Mesothelial cell of epicardium (in vitro differentiated cells): ENCODE measurements at regions not wholly inside any gene's neighbourhood (a gene's known extent, or its start where the extent isn't known, plus 50 kb on each side); places are given as distances from the start of the nearest gene placed in this dataset.
"Not testable (repeated sequence)": the region's sequence is repeated elsewhere in the genome, so short reads cannot be mapped to it uniquely, and the experiment has no call there.

Experiments
- DNase-seq, 2 experiments: peaks; one replicate each; pipeline ENCODE4 v3.0.0; 2021; ENCODE audit warnings: low spot score in 2 of 2; ENCODE audit not compliant: unreplicated experiment in 2 of 2
- H3K27ac Mint-ChIP-seq: 2 replicates; pipeline ENCODE4 v1.8.0; 2021; ENCODE audit warnings: mixed read lengths
- H3K27me3 Mint-ChIP-seq: 2 replicates; pipeline ENCODE4 v1.8.0; 2021; ENCODE audit warnings: low read depth, mixed read lengths
- H3K36me3 Mint-ChIP-seq: 2 replicates; pipeline ENCODE4 v1.8.0; 2021; ENCODE audit warnings: mixed read lengths
- H3K4me1 Mint-ChIP-seq: 2 replicates; pipeline ENCODE4 v1.8.0; 2021; ENCODE audit warnings: mixed read lengths
- H3K4me3 Mint-ChIP-seq: 2 replicates; pipeline ENCODE4 v1.8.0; 2021; ENCODE audit warnings: mild to moderate bottlenecking, moderate library complexity, mixed read lengths
- H3K9me3 Mint-ChIP-seq: 2 replicates; pipeline ENCODE4 v1.8.0; 2021; ENCODE audit warnings: mixed read lengths
- CTCF ChIP-seq: fragments of 200-600 bp; sonication (generic); IDR thresholded peaks from one replicate; pipeline ENCODE4 v1.5.0; 2021; ENCODE audit warnings: antibody characterized with exemption; ENCODE audit not compliant: unreplicated experiment

GRCh38 chr1:194776657-194777056 is 1590.2 kb upstream of the B3GALT2 start:
- Mint-ChIP-seq H3K27me3 (peaks cover 3% of the 10 kb centered on the region), H3K9me3 (peaks cover 15% of the 10 kb centered on the region), H3K36me3 (no peaks in the 10 kb centered on the region), H3K27ac (no peak overlapping the region), H3K4me3 (no peak overlapping the region), H3K4me1 (no peaks in the 10 kb centered on the region)
- DNase-seq, result no peak
- TF ChIP-seq CTCF, result no peak

GRCh38 chr1:194774535-194774934 is 1588.1 kb upstream of the B3GALT2 start:
- Mint-ChIP-seq H3K4me3 (no peak overlapping the region), H3K36me3 (no peaks in the 10 kb centered on the region), H3K9me3 (peaks cover 8% of the 10 kb centered on the region), H3K4me1 (no peaks in the 10 kb centered on the region), H3K27me3 (no peaks in the 10 kb centered on the region), H3K27ac (no peak overlapping the region)
- DNase-seq, result no peak
- no peak for TF ChIP-seq CTCF

GRCh38 chr1:194755241-194755994 is 1569.0 kb upstream of the B3GALT2 start:
- Mint-ChIP-seq H3K36me3 (no peaks in the 10 kb centered on the region), H3K27ac (no peak overlapping the region), H3K4me1 (no peaks in the 10 kb centered on the region), H3K27me3 (no peaks in the 10 kb centered on the region), H3K9me3 (peaks cover 13% of the 10 kb centered on the region), H3K4me3 (no peak overlapping the region)
- no peak for TF ChIP-seq CTCF
- no peak for DNase-seq

GRCh38 chr1:194738843-194739242 is 1552.4 kb upstream of the B3GALT2 start:
- H3K27me3 Mint-ChIP-seq, H3K4me3 Mint-ChIP-seq, H3K4me1 Mint-ChIP-seq, H3K27ac Mint-ChIP-seq, H3K9me3 Mint-ChIP-seq, DNase-seq, H3K36me3 Mint-ChIP-seq: not testable (repeated sequence)

GRCh38 chr1:194734970-194735369 is 1548.6 kb upstream of the B3GALT2 start:
- no peaks in the 10 kb centered on the region for H3K36me3 Mint-ChIP-seq
- no peak overlapping the region for H3K4me3 Mint-ChIP-seq
- H3K27ac Mint-ChIP-seq, result no peak overlapping the region

GRCh38 chr1:194731025-194731424 is 1544.6 kb upstream of the B3GALT2 start:
- Mint-ChIP-seq H3K4me3 (no peak overlapping the region), H3K27ac (no peak overlapping the region)

More at GRCh38 chr1:194734970-194735369, 1548.6 kb upstream of the B3GALT2 start:
- Mint-ChIP-seq H3K9me3 (no peaks in the 10 kb centered on the region), H3K4me1 (peaks cover 2% of the 10 kb centered on the region), H3K27me3 (no peaks in the 10 kb centered on the region)
- DNase-seq, result no peak
- TF ChIP-seq CTCF, result no peak

More at GRCh38 chr1:194731025-194731424, 1544.6 kb upstream of the B3GALT2 start:
- H3K27me3 Mint-ChIP-seq, result no peaks in the 10 kb centered on the region
- no peaks in the 10 kb centered on the region for H3K36me3 Mint-ChIP-seq
- peaks cover 2% of the 10 kb centered on the region for H3K4me1 Mint-ChIP-seq
- DNase-seq, result no peak
- TF ChIP-seq CTCF, result no peak
- H3K9me3 Mint-ChIP-seq, result no peaks in the 10 kb centered on the region
